HG02678 (cell line): ENCODE measurements at regions not wholly inside any gene's neighbourhood (a gene's known extent, or its start where the extent isn't known, plus 50 kb on each side); places are given as distances from the start of the nearest gene placed in this dataset.
"Not testable (repeated sequence)": the region's sequence is repeated elsewhere in the genome, so short reads cannot be mapped to it uniquely, and the experiment has no call there.

Experiments used
- ATAC-seq: cut with Tn5 transposase; IDR thresholded peaks from one replicate; pipeline ENCODE4 v1.9.1; 2021; ENCODE audit warnings: mild to moderate bottlenecking, moderate library complexity; ENCODE audit not compliant: unreplicated experiment

DNA sequence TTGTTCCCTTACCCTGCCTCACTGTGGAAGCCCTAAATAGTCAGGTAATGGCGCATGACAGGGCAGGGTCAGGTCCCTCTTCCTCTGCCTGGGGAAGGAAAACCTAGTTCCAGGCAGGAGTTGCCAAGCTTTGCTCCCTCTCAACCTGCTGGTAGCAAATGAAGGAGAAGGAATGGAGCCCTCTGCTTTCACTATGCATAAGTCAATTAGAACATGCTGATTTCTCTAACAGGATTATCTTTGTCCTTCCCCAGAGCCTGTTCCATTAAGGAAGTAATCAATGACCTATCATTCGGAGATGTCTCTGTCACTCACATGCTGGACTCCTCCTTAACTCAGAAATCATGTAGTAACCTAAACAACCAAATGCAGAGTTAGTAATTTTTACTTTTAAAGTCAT is 161.8 kb upstream of the NFIA start:
- ATAC-seq = no peak

- no peak for ATAC-seq
These were observed 163.5 kb upstream of the NFIA start for GRCh38 chr1:60918867-60919266.

GRCh38 chr1:60916906-60917305 is 165.5 kb upstream of the NFIA start:
- ATAC-seq = no peak

- no peak for ATAC-seq
These were observed 166.2 kb upstream of the NFIA start for GRCh38 chr1:60916199-60916598.

GRCh38 chr1:60915441-60915840 is 166.9 kb upstream of the NFIA start:
- ATAC-seq = no peak

DNA sequence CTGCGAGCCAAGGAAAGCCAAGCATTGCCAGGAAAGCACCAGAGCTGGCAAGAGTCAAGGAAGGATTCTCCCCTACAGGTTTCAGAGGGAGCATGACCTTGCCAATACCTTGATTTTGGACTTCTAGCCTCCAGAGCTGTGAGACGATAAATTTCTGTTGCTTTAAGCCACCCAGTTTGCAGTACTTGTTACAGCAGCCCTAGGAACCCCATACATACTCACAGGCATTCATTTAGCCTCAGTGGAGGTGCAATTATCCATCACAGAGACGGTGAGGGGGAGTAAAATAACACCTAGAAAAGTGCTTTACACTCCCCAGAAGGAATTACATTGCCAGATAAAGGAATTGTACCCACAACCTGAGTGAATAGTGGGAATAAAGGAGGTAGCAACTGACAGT is 167.4 kb upstream of the NFIA start:
- ATAC-seq = no peak

- not testable (repeated sequence) for ATAC-seq
These were observed 168.7 kb upstream of the NFIA start for GRCh38 chr1:60913708-60914107.

DNA sequence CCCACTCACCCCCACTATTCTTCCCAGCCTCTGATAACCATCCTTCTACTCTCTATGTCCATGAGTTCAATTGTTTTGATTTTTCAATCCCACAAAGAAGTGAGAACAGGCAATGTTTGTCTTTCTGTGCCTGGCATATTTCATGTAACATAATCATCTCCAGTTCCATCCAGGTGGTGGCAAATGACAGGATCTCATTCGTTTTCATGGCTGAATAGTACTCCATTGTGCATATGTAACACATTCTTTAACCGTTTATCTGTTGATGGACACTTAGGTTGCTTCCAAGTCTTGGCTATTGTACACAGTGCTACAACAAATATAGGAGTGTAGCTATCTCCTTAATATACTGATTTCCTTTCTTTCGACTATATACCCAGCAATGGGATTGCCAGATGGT is 169.3 kb upstream of the NFIA start:
- no peak for ATAC-seq

DNA sequence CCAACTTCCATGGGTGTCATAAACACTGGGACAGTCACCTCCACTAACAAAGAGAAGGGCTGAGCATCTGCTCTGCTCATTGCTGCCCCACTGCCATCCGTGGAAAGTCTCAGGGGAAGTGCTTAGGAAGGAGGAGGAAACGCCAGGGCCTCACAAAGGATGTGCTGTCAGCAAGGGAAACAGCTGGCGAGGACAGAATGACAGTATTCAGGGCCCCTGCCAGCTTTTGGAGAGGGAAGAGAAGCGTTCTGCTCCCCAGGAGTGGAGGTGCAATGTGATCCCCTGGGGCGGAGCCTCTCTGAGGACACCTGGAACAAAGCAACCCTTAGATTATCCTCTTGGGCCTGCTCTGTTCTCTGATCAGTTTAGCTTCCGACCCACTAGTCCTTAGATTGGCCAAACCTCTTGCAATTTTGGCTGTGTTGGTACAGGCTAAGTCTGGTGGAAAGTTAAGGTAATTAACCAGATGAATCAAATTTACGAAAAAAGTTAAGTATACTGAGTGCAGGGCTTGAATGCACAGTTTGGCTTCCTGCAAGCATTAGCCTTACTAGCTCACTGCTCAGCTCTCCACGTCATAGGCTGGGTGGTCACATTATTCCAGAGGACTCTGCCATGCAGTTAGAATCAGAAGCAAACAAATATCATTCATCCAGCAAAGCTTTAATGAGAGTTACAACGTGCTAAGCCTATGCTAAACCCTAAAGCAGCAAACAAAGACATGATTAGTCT is 170.2 kb upstream of the NFIA start:
- ATAC-seq = no peak

DNA sequence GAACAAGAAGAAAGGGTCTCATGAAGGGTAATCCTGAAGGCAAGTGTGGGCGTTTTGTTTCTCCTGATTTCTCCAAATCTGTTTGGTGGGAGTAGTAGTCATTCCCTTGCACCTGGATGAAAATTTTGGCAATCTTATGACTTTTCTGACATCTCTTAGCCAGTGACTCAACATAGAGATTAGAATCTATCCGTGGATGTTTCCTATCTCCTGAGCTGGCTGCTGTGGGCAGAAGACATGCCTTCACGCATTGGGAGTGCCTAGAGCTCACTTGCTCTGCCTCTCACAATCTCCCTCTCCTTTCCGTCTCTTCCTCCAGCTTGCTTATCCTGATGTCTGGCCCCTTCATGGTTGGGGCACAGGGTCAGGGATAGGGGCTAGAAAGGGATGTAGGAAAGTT is 174.2 kb upstream of the NFIA start:
- ATAC-seq = no peak

DNA sequence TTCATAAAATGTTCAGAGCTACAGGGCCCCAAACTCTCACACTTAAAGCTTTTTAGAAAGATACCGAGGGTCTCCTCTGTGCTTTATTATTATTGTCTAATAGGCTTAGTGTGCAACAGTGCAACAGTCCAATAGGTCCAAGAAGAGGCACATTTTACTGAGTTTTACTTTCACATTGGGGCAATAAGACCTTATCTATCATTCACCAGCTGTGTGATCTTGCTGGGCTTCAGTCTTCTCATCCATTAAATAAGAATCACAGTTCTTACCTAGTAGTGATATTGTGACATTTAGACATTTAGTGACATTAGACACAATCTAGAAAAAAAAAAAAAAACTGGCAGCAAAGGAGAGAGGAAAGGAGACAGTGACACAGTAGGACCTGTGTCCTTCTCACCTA is 175.8 kb upstream of the NFIA start:
- ATAC-seq = no peak

GRCh38 chr1:60906039-60906438 is 176.3 kb upstream of the NFIA start:
- ATAC-seq = no peak

GRCh38 chr1:60904099-60904851 is 178.1 kb upstream of the NFIA start:
- no peak for ATAC-seq

- no peak for ATAC-seq
These were observed 178.8 kb upstream of the NFIA start for GRCh38 chr1:60903591-60903990.

GRCh38 chr1:60899464-60899863 is 182.9 kb upstream of the NFIA start:
- ATAC-seq = no peak

GRCh38 chr1:60898987-60899386 is 183.4 kb upstream of the NFIA start:
- peak; percentile 71 for ATAC-seq

DNA sequence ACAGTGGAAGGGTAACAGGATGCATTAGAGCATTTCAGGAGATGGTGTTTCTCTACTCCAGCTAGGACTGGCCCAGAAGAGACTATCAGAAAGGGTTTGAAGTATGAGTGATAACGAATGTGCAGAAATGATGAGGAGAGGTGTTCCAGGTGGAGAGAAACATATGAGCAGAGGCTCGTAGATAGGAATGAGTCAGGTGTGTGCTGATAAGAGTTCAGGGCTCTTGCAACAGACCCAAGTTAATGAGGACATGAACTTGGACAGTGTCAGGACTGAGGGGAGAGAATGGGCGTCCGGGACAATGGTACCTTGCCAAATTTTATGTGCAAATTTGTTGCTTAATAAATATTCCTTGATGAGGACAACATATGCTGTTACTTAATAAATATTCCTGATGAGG is 183.9 kb upstream of the NFIA start:
- ATAC-seq = no peak

DNA sequence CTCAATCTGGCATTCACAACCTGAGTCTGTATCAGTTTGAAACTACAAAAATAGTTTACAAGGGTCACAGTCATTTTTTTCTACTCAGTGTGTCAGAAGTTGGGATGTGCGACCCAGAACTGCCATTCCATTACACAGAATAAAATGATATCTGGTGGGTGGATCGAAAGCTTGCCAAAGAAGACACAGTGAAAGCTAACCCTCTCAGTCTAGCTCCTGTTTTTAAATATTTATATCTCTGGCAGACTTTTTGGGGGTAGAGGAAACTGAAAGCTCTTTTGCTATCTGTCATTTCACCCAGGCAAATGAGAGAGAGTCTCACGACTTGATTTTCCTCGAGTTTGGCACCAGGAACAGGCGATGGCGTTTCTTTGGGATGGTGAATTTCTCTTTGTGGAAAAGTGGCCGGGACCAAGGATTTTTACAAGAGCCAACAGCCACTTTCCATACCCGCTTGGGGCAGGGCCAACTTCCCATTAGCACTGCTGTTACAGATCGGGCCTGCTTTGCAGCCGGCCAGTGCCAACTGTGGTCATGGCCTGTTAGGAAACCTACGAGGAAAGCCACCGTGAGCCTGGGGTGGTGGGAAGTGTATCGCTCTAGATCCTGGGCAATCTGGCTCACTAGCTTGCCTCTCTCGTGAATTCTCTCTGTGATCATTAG is 185.5 kb upstream of the NFIA start:
- no peak for ATAC-seq

DNA sequence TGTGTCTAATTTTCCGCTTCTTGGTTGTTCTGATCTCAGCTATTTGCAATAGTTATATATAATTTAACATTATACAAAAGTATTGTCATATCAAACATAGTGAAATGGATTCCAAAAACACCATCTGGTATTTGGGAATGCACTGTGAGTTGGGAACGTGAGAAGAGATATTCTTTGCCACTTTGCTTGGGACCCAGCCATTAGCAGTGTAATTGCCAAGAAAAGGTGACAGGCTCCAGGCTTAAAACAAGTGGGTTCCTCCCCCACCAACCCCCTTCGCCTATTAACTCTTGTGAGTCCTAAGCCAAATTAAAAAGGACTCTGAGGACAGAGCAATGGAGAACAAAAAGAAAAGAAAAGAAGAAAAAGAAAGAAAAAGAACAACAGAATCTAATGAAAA is 186.7 kb upstream of the NFIA start:
- ATAC-seq = no peak

DNA sequence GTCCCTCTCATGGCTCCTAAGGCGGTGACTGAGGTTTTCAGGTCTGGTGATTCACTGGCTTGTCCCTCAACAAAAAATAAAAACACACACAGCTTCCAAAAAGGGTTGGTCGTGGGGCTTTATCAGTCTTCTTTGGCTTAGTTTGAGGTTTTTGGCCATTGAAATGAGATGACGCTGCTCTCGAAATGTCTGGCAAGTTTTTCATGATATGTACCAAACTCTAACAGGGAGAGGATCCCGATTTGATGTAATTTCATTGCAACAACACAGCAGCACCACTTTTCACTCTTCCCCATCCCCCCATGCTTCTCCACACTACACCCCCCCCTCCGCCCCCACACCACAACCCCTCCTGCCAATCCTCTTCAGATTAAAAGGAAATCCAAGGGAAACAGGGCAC is 187.1 kb upstream of the NFIA start:
- no peak for ATAC-seq

DNA sequence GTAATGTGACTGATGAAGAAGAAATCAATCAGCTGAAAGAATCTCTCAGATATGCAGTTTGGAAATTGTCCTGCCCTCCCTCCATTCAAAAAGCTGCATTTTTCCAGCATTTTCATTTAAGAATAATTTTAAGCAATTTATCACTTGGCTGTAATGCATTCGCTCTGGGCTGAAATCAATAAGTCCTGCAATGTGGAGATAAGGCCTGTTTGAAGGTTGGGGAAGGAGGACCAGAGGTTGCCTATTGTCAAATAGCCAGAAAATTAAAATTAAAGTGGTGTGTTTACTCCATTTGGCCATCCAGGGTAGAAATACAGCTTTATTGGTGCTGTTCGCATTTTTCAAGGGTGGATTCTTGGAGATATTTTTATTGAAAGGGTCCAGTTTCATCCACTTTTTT is 187.6 kb upstream of the NFIA start:
- no peak for ATAC-seq

- ATAC-seq = no peak
These were observed 188.2 kb upstream of the NFIA start for GRCh38 chr1:60894130-60894529.
